HEK293 (cell line): ENCODE measurements at regions not wholly inside any gene's neighbourhood (a gene's known extent, or its start where the extent isn't known, plus 50 kb on each side); places are given as distances from the start of the nearest gene placed in this dataset.

Experiments used
- CTCF ChIA-PET: fragments of 350-600 bp; formaldehyde crosslinking; extraction: SDS; loops from one replicate; lab custom pipeline; 2021; ENCODE audit warnings: antibody characterized with exemption; lab: Yijun Ruan, JAX
- POLR2A ChIA-PET: fragments of 300-600 bp; formaldehyde crosslinking; extraction: SDS; loops from one replicate; lab custom pipeline; 2020; ENCODE audit warnings: antibody characterized with exemption, inconsistent platforms; lab: Yijun Ruan, JAX
- H3K27ac ChIP-seq: fragments of 200-500 bp; sonication (Bioruptor generic); 2 replicates; pipeline ENCODE4 v1.5.1; 2014; ENCODE audit warnings: low read depth, low read length, control low read depth, inconsistent platforms; ENCODE audit errors: extremely low read depth
- H3K36me3 ChIP-seq, 2 experiments: fragments of 200-500 bp in 1 of 2; sonication (Bioruptor generic) in 1 of 2; 1 replicate in 1 of 2; 2 replicates in 1 of 2; pipeline ENCODE4 v1.5.1; 2014 to 2017; ENCODE audit warnings: inconsistent platforms in 2 of 2, low read length in 2 of 2; ENCODE audit not compliant: control insufficient read depth in 2 of 2, insufficient read depth in 1 of 2
- H3K4me1 ChIP-seq: fragments of 200-500 bp; sonication (Bioruptor generic); 2 replicates; pipeline ENCODE4 v1.5.1; 2014; ENCODE audit warnings: mild to moderate bottlenecking, low read length, inconsistent platforms; ENCODE audit not compliant: control insufficient read depth, insufficient read depth
- H3K4me3 ChIP-seq: 2 replicates; pipeline ENCODE4 v1.5.1; 2011; ENCODE audit warnings: low read depth, mild to moderate bottlenecking, control low read depth, low read length, moderate library complexity
- H3K9me3 ChIP-seq: fragments of 200-500 bp; sonication (Bioruptor generic); 2 replicates; pipeline ENCODE4 v1.5.1; 2014; ENCODE audit warnings: low read depth, low read length, inconsistent platforms; ENCODE audit not compliant: control insufficient read depth, insufficient read depth
- FEZF1 ChIP-seq: fragments of 450-650 bp; formaldehyde crosslinking; IDR thresholded peaks from 2 replicates; pipeline ENCODE4 v1.5.1; 2016; ENCODE audit warnings: missing biosample characterization, missing genetic modification characterization
- GLIS1 ChIP-seq: fragments of 450-650 bp; formaldehyde crosslinking; IDR thresholded peaks from 2 replicates; pipeline ENCODE4 v1.5.1; 2016; ENCODE audit warnings: missing biosample characterization, missing genetic modification characterization
- KLF16 ChIP-seq: fragments of 450-650 bp; formaldehyde crosslinking; IDR thresholded peaks from 2 replicates; pipeline ENCODE4 v1.5.1; 2017; ENCODE audit warnings: missing biosample characterization, missing genetic modification characterization
- KLF9 ChIP-seq: fragments of 450-650 bp; formaldehyde crosslinking; IDR thresholded peaks from 2 replicates; pipeline ENCODE4 v1.5.1; 2016; ENCODE audit warnings: missing biosample characterization, missing genetic modification characterization, low read depth
- MEIS1 ChIP-seq: sonication (generic); formaldehyde crosslinking; IDR thresholded peaks from 2 replicates; pipeline ENCODE4 v1.8.1; 2022; ENCODE audit warnings: missing genetic modification reagents, mild to moderate bottlenecking, borderline replicate concordance
- MZF1 ChIP-seq: fragments of 450-650 bp; formaldehyde crosslinking; IDR thresholded peaks from 2 replicates; pipeline ENCODE4 v1.5.1; 2017; ENCODE audit warnings: missing biosample characterization, missing genetic modification characterization, borderline replicate concordance
- RBAK ChIP-seq: fragments of 450-650 bp; formaldehyde crosslinking; IDR thresholded peaks from 2 replicates; pipeline ENCODE4 v1.5.1; 2016; ENCODE audit warnings: missing biosample characterization, missing genetic modification characterization
- SP3 ChIP-seq: fragments of 450-650 bp; formaldehyde crosslinking; IDR thresholded peaks from 2 replicates; pipeline ENCODE4 v1.5.1; 2016; ENCODE audit warnings: missing biosample characterization, missing genetic modification characterization
- TRIM28 ChIP-seq: IDR thresholded peaks from 2 replicates; pipeline ENCODE4 v1.6.1; 2011; ENCODE audit warnings: low read length, control low read depth, borderline replicate concordance
- ZNF10 ChIP-seq: fragments of 450-650 bp; formaldehyde crosslinking; IDR thresholded peaks from 2 replicates; pipeline ENCODE4 v1.5.1; 2017; ENCODE audit warnings: missing biosample characterization, missing genetic modification characterization
- ZNF121 ChIP-seq: fragments of 450-650 bp; formaldehyde crosslinking; IDR thresholded peaks from 2 replicates; pipeline ENCODE4 v1.5.1; 2016; ENCODE audit warnings: missing biosample characterization, missing genetic modification characterization
- ZNF184 ChIP-seq: fragments of 450-650 bp; IDR thresholded peaks from 2 replicates; pipeline ENCODE4 v1.5.1; 2018; ENCODE audit warnings: missing biosample characterization, mild to moderate bottlenecking, missing genetic modification characterization
- ZNF302 ChIP-seq: fragments of 450-650 bp; formaldehyde crosslinking; IDR thresholded peaks from 2 replicates; pipeline ENCODE4 v1.5.1; 2016; ENCODE audit warnings: missing biosample characterization, missing genetic modification characterization, low read depth
- ZNF311 ChIP-seq: fragments of 450-650 bp; formaldehyde crosslinking; IDR thresholded peaks from 2 replicates; pipeline ENCODE4 v1.5.1; 2017; ENCODE audit warnings: missing biosample characterization, missing genetic modification characterization, borderline replicate concordance
- ZNF366 ChIP-seq: fragments of 450-650 bp; formaldehyde crosslinking; conservative IDR thresholded peaks from 2 replicates; pipeline ENCODE4 v1.5.1; 2016; ENCODE audit warnings: missing biosample characterization, missing genetic modification characterization
- ZNF530 ChIP-seq: fragments of 450-650 bp; formaldehyde crosslinking; IDR thresholded peaks from 2 replicates; pipeline ENCODE4 v1.5.1; 2016; ENCODE audit warnings: low read depth, missing biosample characterization, missing genetic modification characterization
- ZNF561 ChIP-seq: fragments of 450-650 bp; IDR thresholded peaks from 2 replicates; pipeline ENCODE4 v1.5.1; 2018; ENCODE audit warnings: missing biosample characterization, missing genetic modification characterization, borderline replicate concordance
- ZNF660 ChIP-seq: fragments of 450-650 bp; IDR thresholded peaks from 2 replicates; pipeline ENCODE4 v1.5.1; 2018; ENCODE audit warnings: missing biosample characterization, mild to moderate bottlenecking, missing genetic modification characterization
- ZNF843 ChIP-seq: fragments of 450-650 bp; formaldehyde crosslinking; IDR thresholded peaks from 2 replicates; pipeline ENCODE4 v1.5.1; 2016; ENCODE audit warnings: missing biosample characterization, missing genetic modification characterization
- ZSCAN16 ChIP-seq: fragments of 450-650 bp; formaldehyde crosslinking; IDR thresholded peaks from 2 replicates; pipeline ENCODE4 v1.5.1; 2016; ENCODE audit warnings: missing biosample characterization, missing genetic modification characterization
- TF ChIP-seq, protein P1 (sequence below): fragments of 450-650 bp; formaldehyde crosslinking; IDR thresholded peaks from 2 replicates; pipeline ENCODE4 v1.5.1; 2016; ENCODE audit warnings: missing biosample characterization, missing genetic modification characterization
- TF ChIP-seq, protein P2 (sequence below): fragments of 450-650 bp; formaldehyde crosslinking; IDR thresholded peaks from 2 replicates; pipeline ENCODE4 v1.5.1; 2016; ENCODE audit warnings: missing biosample characterization, missing genetic modification characterization
- TF ChIP-seq, protein P3 (sequence below): fragments of 450-650 bp; formaldehyde crosslinking; IDR thresholded peaks from 2 replicates; pipeline ENCODE4 v1.5.1; 2016; ENCODE audit warnings: missing biosample characterization, missing genetic modification characterization, borderline replicate concordance
- TF ChIP-seq, protein P4 (sequence below): fragments of 450-650 bp; formaldehyde crosslinking; conservative IDR thresholded peaks from 2 replicates; pipeline ENCODE4 v1.5.1; 2016; ENCODE audit warnings: low read depth, missing biosample characterization, missing genetic modification characterization
- TF ChIP-seq, protein P5 (sequence below): fragments of 450-650 bp; formaldehyde crosslinking; IDR thresholded peaks from 2 replicates; pipeline ENCODE4 v1.5.1; 2016; ENCODE audit warnings: missing biosample characterization, missing genetic modification characterization

DNA sequence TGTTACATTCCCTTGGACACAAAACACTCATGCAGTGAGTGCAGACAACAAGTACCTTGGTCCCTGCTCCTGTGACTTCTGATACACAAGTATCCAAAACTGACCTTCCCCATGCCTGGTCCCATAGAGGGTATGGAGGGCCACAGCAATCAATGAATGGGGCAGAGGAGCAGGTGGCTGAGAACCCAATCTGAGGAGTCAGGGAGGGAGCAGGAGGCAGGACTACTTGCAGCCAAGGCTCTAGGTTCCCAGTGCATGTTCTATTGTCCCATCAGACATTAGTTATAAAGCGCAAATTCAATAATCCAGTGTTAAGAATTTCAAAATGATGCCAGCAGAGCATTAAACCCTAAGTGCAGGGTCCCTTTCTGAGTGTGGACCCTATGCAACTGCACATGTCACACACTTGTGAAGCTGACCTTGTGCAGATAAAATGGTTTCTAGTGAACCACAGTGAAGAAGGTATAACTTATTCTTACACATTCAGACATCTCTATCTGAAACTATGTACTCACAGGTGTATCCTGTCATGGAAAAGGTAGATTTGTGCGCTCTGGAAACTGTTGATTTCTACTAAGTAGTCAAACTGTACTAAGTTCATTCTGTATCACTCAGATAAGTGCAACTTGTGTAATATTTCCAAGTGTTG, 107.3 kb upstream of the ABI3BP start:
- no peaks in the 10 kb centered on the region for H3K4me1 ChIP-seq
- TF ChIP-seq ZNF184 (tag by site-specific recombination) (no peak), RBAK (no peak), SP3 (no peak), ZNF311 (no peak), ZNF530 (tag by site-specific recombination) (no peak), ZNF561 (no peak), GLIS1 (tag by site-specific recombination) (no peak), MEIS1 (CRISPR knock-in tag) (no peak), ZNF10 (no peak), ZNF121 (no peak)
- TF ChIP-seq, protein P1, sequence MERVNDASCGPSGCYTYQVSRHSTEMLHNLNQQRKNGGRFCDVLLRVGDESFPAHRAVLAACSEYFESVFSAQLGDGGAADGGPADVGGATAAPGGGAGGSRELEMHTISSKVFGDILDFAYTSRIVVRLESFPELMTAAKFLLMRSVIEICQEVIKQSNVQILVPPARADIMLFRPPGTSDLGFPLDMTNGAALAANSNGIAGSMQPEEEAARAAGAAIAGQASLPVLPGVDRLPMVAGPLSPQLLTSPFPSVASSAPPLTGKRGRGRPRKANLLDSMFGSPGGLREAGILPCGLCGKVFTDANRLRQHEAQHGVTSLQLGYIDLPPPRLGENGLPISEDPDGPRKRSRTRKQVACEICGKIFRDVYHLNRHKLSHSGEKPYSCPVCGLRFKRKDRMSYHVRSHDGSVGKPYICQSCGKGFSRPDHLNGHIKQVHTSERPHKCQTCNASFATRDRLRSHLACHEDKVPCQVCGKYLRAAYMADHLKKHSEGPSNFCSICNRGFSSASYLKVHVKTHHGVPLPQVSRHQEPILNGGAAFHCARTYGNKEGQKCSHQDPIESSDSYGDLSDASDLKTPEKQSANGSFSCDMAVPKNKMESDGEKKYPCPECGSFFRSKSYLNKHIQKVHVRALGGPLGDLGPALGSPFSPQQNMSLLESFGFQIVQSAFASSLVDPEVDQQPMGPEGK (tag by site-specific recombination), result no peak
- TF ChIP-seq, protein P2, sequence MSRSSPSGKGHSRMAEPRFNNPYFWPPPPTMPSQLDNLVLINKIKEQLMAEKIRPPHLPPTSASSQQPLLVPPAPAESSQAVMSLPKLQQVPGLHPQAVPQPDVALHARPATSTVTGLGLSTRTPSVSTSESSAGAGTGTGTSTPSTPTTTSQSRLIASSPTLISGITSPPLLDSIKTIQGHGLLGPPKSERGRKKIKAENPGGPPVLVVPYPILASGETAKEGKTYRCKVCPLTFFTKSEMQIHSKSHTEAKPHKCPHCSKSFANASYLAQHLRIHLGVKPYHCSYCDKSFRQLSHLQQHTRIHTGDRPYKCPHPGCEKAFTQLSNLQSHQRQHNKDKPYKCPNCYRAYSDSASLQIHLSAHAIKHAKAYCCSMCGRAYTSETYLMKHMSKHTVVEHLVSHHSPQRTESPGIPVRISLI, result no peak
- TF ChIP-seq, protein P3, sequence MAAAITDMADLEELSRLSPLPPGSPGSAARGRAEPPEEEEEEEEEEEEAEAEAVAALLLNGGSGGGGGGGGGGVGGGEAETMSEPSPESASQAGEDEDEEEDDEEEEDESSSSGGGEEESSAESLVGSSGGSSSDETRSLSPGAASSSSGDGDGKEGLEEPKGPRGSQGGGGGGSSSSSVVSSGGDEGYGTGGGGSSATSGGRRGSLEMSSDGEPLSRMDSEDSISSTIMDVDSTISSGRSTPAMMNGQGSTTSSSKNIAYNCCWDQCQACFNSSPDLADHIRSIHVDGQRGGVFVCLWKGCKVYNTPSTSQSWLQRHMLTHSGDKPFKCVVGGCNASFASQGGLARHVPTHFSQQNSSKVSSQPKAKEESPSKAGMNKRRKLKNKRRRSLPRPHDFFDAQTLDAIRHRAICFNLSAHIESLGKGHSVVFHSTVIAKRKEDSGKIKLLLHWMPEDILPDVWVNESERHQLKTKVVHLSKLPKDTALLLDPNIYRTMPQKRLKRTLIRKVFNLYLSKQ (tag by site-specific recombination), result no peak
- TF ChIP-seq, protein P4, sequence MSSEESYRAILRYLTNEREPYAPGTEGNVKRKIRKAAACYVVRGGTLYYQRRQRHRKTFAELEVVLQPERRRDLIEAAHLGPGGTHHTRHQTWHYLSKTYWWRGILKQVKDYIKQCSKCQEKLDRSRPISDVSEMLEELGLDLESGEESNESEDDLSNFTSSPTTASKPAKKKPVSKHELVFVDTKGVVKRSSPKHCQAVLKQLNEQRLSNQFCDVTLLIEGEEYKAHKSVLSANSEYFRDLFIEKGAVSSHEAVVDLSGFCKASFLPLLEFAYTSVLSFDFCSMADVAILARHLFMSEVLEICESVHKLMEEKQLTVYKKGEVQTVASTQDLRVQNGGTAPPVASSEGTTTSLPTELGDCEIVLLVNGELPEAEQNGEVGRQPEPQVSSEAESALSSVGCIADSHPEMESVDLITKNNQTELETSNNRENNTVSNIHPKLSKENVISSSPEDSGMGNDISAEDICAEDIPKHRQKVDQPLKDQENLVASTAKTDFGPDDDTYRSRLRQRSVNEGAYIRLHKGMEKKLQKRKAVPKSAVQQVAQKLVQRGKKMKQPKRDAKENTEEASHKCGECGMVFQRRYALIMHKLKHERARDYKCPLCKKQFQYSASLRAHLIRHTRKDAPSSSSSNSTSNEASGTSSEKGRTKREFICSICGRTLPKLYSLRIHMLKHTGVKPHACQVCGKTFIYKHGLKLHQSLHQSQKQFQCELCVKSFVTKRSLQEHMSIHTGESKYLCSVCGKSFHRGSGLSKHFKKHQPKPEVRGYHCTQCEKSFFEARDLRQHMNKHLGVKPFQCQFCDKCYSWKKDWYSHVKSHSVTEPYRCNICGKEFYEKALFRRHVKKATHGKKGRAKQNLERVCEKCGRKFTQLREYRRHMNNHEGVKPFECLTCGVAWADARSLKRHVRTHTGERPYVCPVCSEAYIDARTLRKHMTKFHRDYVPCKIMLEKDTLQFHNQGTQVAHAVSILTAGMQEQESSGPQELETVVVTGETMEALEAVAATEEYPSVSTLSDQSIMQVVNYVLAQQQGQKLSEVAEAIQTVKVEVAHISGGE (tag by site-specific recombination), result no peak
- CTCF ChIA-PET, result no interaction called here
- no peaks in the 10 kb centered on the region for H3K9me3 ChIP-seq
- H3K4me3 ChIP-seq, result no peak overlapping the region
- POLR2A ChIA-PET, result no interaction called here
- H3K36me3 ChIP-seq, result no peaks in the 10 kb centered on the region
- no peak overlapping the region for H3K27ac ChIP-seq

DNA sequence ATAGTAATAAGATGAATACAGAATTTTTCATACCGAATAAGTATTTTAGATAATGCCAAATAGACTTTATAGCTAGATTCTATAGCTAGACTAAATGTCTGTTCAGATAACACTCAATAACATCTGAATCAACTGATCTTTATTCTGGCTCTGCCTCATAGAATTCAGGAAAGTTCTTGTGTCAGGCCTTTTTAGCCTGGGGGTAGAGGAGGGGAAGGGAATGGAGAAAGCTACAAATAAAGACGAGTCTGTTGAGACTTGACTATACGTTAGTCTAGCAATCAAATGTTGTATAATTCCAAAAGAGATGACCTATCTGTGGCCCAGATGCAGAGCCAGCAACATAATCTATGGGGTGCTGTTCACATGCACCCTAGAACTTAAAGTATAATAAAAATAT, 106.6 kb upstream of the ABI3BP start:
- H3K4me3 ChIP-seq, result no peak overlapping the region
- no peaks in the 10 kb centered on the region for H3K36me3 ChIP-seq
- no peaks in the 10 kb centered on the region for H3K9me3 ChIP-seq
- no peaks in the 10 kb centered on the region for H3K4me1 ChIP-seq
- H3K27ac ChIP-seq, result no peak overlapping the region
- ChIA-PET CTCF (no interaction called here), POLR2A (no interaction called here)
- no peak for TF ChIP-seq KLF9 (tag by site-specific recombination)
- TF ChIP-seq ZNF660 (tag by site-specific recombination), result no peak
- TF ChIP-seq ZNF10, result no peak
- TF ChIP-seq ZSCAN16 (tag by site-specific recombination), result no peak
- TF ChIP-seq MZF1 (tag by site-specific recombination), result no peak
- TF ChIP-seq, protein P3 (tag by site-specific recombination), result no peak
- no peak for TF ChIP-seq ZNF366 (tag by site-specific recombination)
- no peak for TF ChIP-seq ZNF843
- no peak for TF ChIP-seq KLF16 (tag by site-specific recombination)
- TF ChIP-seq TRIM28, result no peak
- no peak for TF ChIP-seq ZNF302 (tag by site-specific recombination)
- no peak for TF ChIP-seq ZNF184 (tag by site-specific recombination)
- TF ChIP-seq, protein P5, sequence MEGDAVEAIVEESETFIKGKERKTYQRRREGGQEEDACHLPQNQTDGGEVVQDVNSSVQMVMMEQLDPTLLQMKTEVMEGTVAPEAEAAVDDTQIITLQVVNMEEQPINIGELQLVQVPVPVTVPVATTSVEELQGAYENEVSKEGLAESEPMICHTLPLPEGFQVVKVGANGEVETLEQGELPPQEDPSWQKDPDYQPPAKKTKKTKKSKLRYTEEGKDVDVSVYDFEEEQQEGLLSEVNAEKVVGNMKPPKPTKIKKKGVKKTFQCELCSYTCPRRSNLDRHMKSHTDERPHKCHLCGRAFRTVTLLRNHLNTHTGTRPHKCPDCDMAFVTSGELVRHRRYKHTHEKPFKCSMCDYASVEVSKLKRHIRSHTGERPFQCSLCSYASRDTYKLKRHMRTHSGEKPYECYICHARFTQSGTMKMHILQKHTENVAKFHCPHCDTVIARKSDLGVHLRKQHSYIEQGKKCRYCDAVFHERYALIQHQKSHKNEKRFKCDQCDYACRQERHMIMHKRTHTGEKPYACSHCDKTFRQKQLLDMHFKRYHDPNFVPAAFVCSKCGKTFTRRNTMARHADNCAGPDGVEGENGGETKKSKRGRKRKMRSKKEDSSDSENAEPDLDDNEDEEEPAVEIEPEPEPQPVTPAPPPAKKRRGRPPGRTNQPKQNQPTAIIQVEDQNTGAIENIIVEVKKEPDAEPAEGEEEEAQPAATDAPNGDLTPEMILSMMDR, result no peak
- TF ChIP-seq FEZF1 (tag by site-specific recombination), result no peak
